SKM-1 (cell line): ENCODE measurements at regions not wholly inside any gene's neighbourhood (a gene's known extent, or its start where the extent isn't known, plus 50 kb on each side); places are given as distances from the start of the nearest gene placed in this dataset.

Experiments used
- DNase-seq: peaks from one replicate; lab custom pipeline; 2025; ENCODE audit not compliant: unreplicated experiment; lab: John Stamatoyannopoulos, UW

GRCh38 chr16:26189536-26189935 is 497.8 kb downstream of the HS3ST4 start:
- DNase-seq, result no peak

- DNase-seq, result no peak
Observed at GRCh38 chr16:26194526-26194925, 502.8 kb downstream of the HS3ST4 start.

GRCh38 chr16:26195225-26195624 is 503.5 kb downstream of the HS3ST4 start:
- DNase-seq, result no peak

GRCh38 chr16:26196310-26196709 is 504.6 kb downstream of the HS3ST4 start:
- DNase-seq, result no peak

GRCh38 chr16:26196802-26197201 is 505.0 kb downstream of the HS3ST4 start:
- no peak for DNase-seq

- DNase-seq, result no peak
Observed at GRCh38 chr16:26197707-26198106, 505.9 kb downstream of the HS3ST4 start.

- DNase-seq, result no peak
Observed at GRCh38 chr16:26198221-26198620, 506.5 kb downstream of the HS3ST4 start.

GRCh38 chr16:26204138-26204537 is 512.4 kb downstream of the HS3ST4 start:
- DNase-seq, result no peak

GRCh38 chr16:26211542-26211941 is 519.8 kb downstream of the HS3ST4 start:
- DNase-seq, result no peak

- DNase-seq, result no peak
Observed at GRCh38 chr16:26212599-26212998, 520.8 kb downstream of the HS3ST4 start.

GRCh38 chr16:26214581-26215174 is 522.9 kb downstream of the HS3ST4 start:
- no peak for DNase-seq

- DNase-seq, result no peak
Observed at GRCh38 chr16:26220894-26221293, 529.1 kb downstream of the HS3ST4 start.

- no peak for DNase-seq
Observed at GRCh38 chr16:26231647-26232046, 539.9 kb downstream of the HS3ST4 start.

GRCh38 chr16:26240807-26241206 is 549.0 kb downstream of the HS3ST4 start:
- no peak for DNase-seq

GRCh38 chr16:26247063-26247462 is 555.3 kb downstream of the HS3ST4 start:
- no peak for DNase-seq

GRCh38 chr16:26252598-26252997 is 560.8 kb downstream of the HS3ST4 start:
- DNase-seq, result no peak

GRCh38 chr16:26261621-26262020 is 569.9 kb downstream of the HS3ST4 start:
- no peak for DNase-seq

GRCh38 chr16:26263406-26263805 is 571.6 kb downstream of the HS3ST4 start:
- no peak for DNase-seq

GRCh38 chr16:26267641-26268040 is 575.9 kb downstream of the HS3ST4 start:
- no peak for DNase-seq

GRCh38 chr16:26269673-26270072 is 577.9 kb downstream of the HS3ST4 start:
- DNase-seq, result no peak

GRCh38 chr16:26273607-26274006 is 581.8 kb downstream of the HS3ST4 start:
- DNase-seq, result no peak

GRCh38 chr16:26275021-26275590 is 583.3 kb downstream of the HS3ST4 start:
- DNase-seq, result no peak

GRCh38 chr16:26276289-26276688 is 584.5 kb downstream of the HS3ST4 start:
- no peak for DNase-seq
